PC-9 (cell line): ENCODE measurements at regions not wholly inside any gene's neighbourhood (a gene's known extent, or its start where the extent isn't known, plus 50 kb on each side); places are given as distances from the start of the nearest gene placed in this dataset.
"Not testable (repeated sequence)": the region's sequence is repeated elsewhere in the genome, so short reads cannot be mapped to it uniquely, and the experiment has no call there.

ENCODE experiments used
- BruUV-seq: library from RNA; stranded (reverse); fragments of 400-500 nt; replicated peaks from 2 replicates; lab custom pipeline; 2021; lab: Mats Ljungman, UMichigan
- CTCF ChIA-PET: fragments of 300-600 bp; sonication (Branson Sonifier 250); formaldehyde crosslinking; loops from one replicate; lab custom pipeline; 2022; ENCODE audit warnings: antibody characterized with exemption; lab: Charles Lee
- POLR2A ChIA-PET: fragments of 300-600 bp; sonication (Branson Sonifier 250); formaldehyde crosslinking; loops from one replicate; lab custom pipeline; 2022; ENCODE audit warnings: antibody characterized with exemption; ENCODE audit not compliant: unreplicated experiment; lab: Charles Lee
- DNase-seq, 2 experiments: peaks; one replicate each; pipeline versions ENCODE4 v3.0.0 to v3.0.0-alpha.2; 2015 to 2022; ENCODE audit warnings: mixed read lengths in 1 of 2
- H2AFZ ChIP-seq: fragments of 200-600 bp; sonication (generic); 2 replicates; pipeline ENCODE4 v1.8.1; 2017; ENCODE audit warnings: antibody characterized with exemption
- H3F3A ChIP-seq: fragments of 200-600 bp; sonication (generic); 2 replicates; pipeline ENCODE4 v1.8.1; 2017; ENCODE audit warnings: antibody characterized with exemption, mild to moderate bottlenecking, low read depth; ENCODE audit not compliant: insufficient read depth
- H3K27ac ChIP-seq: fragments of 200-600 bp; sonication (generic); 2 replicates; pipeline ENCODE4 v1.6.1; 2016; ENCODE audit warnings: mixed run types
- H3K27me3 ChIP-seq: fragments of 200-600 bp; sonication (generic); 2 replicates; pipeline ENCODE4 v1.6.1; 2016; ENCODE audit warnings: low read depth, mixed run types; ENCODE audit not compliant: insufficient read depth
- H3K36me3 ChIP-seq: fragments of 200-600 bp; sonication (generic); 2 replicates; pipeline ENCODE4 v1.6.1; 2016; ENCODE audit warnings: low read depth, mixed run types
- H3K4me1 ChIP-seq: fragments of 200-600 bp; sonication (generic); replicated peaks from 2 replicates; pipeline ENCODE4 v1.6.1; 2016; ENCODE audit warnings: mixed run types; ENCODE audit not compliant: insufficient read depth
- H3K4me2 ChIP-seq: fragments of 200-600 bp; sonication (generic); 2 replicates; pipeline ENCODE4 v1.6.1; 2017; ENCODE audit warnings: mixed run types
- H3K4me3 ChIP-seq: fragments of 200-600 bp; sonication (generic); 2 replicates; pipeline ENCODE4 v1.6.1; 2016; ENCODE audit warnings: mixed run types
- H3K79me2 ChIP-seq: fragments of 200-600 bp; sonication (generic); 2 replicates; pipeline ENCODE4 v1.6.1; 2017; ENCODE audit warnings: low read depth, mixed run types
- H3K9me2 ChIP-seq: fragments of 200-600 bp; sonication (generic); 2 replicates; pipeline ENCODE4 v1.8.1; 2017; ENCODE audit warnings: mild to moderate bottlenecking; ENCODE audit not compliant: insufficient read depth
- H3K9me3 ChIP-seq: fragments of 200-600 bp; sonication (generic); 2 replicates; pipeline ENCODE4 v1.8.1; 2016; ENCODE audit warnings: low read depth; ENCODE audit not compliant: insufficient read depth
- H4K20me1 ChIP-seq: fragments of 200-600 bp; sonication (generic); 2 replicates; pipeline ENCODE4 v1.8.1; 2017; ENCODE audit not compliant: insufficient read depth
- CTCF ChIP-seq: fragments of 200-600 bp; sonication (generic); conservative IDR thresholded peaks from 2 replicates; pipeline ENCODE4 v1.6.1; 2017; ENCODE audit warnings: mixed run types, antibody characterized with exemption, mild to moderate bottlenecking, moderate library complexity
- EZH2 ChIP-seq: fragments of 200-600 bp; sonication (generic); IDR thresholded peaks from 2 replicates; pipeline ENCODE4 v1.8.0; 2017; ENCODE audit warnings: antibody characterized with exemption, low read depth
- intact Hi-C: fragments of 100-400 bp; cut with micrococcal nuclease; formaldehyde crosslinking; loops from one replicate; pipeline ENCODE4 v1.10.0; 2022; ENCODE audit not compliant: unreplicated experiment

GRCh38 chr2:156779416-156780120 is 343.4 kb downstream of the GPD2 start:
- intact Hi-C loops = no loop called here
- POLR2A ChIA-PET = no interaction called here

GRCh38 chr2:156781677-156782076 is 345.5 kb downstream of the GPD2 start:
- H2AFZ ChIP-seq, H4K20me1 ChIP-seq, H3F3A ChIP-seq, H3K4me1 ChIP-seq, H3K4me3 ChIP-seq, DNase-seq, H3K36me3 ChIP-seq, H3K79me2 ChIP-seq, POLR2A ChIA-PET, H3K9me3 ChIP-seq, H3K4me2 ChIP-seq, CTCF ChIA-PET, intact Hi-C loops, H3K27me3 ChIP-seq, H3K27ac ChIP-seq, BruUV-seq, H3K9me2 ChIP-seq: not testable (repeated sequence)

More at GRCh38 chr2:156779416-156780120, 343.4 kb downstream of the GPD2 start:
- H2AFZ ChIP-seq = no peak overlapping the region
- no peaks in the 10 kb centered on the region for H3K9me3 ChIP-seq
- H3K9me2 ChIP-seq = no peaks in the 10 kb centered on the region
- CTCF ChIA-PET = no interaction called here
- H3K4me1 ChIP-seq = no peaks in the 10 kb centered on the region
- DNase-seq = no peak
- no peaks in the 10 kb centered on the region for H3K36me3 ChIP-seq
- no peaks in the 10 kb centered on the region for H3F3A ChIP-seq
- H4K20me1 ChIP-seq = no peaks in the 10 kb centered on the region
- H3K4me2 ChIP-seq = no peak overlapping the region
- H3K4me3 ChIP-seq = no peak overlapping the region
- no peaks in the 10 kb centered on the region for H3K27me3 ChIP-seq
- H3K79me2 ChIP-seq = no peaks in the 10 kb centered on the region
- BruUV-seq = no TSS peak
- TF ChIP-seq EZH2 = no peak
- no peak for TF ChIP-seq CTCF
- no peak overlapping the region for H3K27ac ChIP-seq

- H3K36me3 ChIP-seq = no peaks in the 10 kb centered on the region
- no TSS peak for BruUV-seq
- no peaks in the 10 kb centered on the region for H3K27me3 ChIP-seq
- no peak overlapping the region for H2AFZ ChIP-seq
- ChIA-PET CTCF (no interaction called here), POLR2A (no interaction called here)
- no peak for DNase-seq
- no peak overlapping the region for H3K4me3 ChIP-seq
- H3K4me2 ChIP-seq = no peak overlapping the region
- H3K9me3 ChIP-seq = no peaks in the 10 kb centered on the region
- H3K27ac ChIP-seq = no peak overlapping the region
- intact Hi-C loops = no loop called here
- H3K4me1 ChIP-seq = no peaks in the 10 kb centered on the region
- TF ChIP-seq EZH2 (no peak), CTCF (no peak)
- H4K20me1 ChIP-seq = no peaks in the 10 kb centered on the region
- H3K79me2 ChIP-seq = no peaks in the 10 kb centered on the region
- H3K9me2 ChIP-seq = no peaks in the 10 kb centered on the region
- no peaks in the 10 kb centered on the region for H3F3A ChIP-seq
Observed at GRCh38 chr2:156784020-156784701, 348.0 kb downstream of the GPD2 start.
